NCI-H345 treated with DMSO at 0.1 percent for 48 hours (cell line): ENCODE measurements at regions not wholly inside any gene's neighbourhood (a gene's known extent, or its start where the extent isn't known, plus 50 kb on each side); places are given as distances from the start of the nearest gene placed in this dataset.

Experiments used
- DNase-seq: peaks from one replicate; lab custom pipeline; 2025; ENCODE audit not compliant: unreplicated experiment; lab: John Stamatoyannopoulos, UW

DNA sequence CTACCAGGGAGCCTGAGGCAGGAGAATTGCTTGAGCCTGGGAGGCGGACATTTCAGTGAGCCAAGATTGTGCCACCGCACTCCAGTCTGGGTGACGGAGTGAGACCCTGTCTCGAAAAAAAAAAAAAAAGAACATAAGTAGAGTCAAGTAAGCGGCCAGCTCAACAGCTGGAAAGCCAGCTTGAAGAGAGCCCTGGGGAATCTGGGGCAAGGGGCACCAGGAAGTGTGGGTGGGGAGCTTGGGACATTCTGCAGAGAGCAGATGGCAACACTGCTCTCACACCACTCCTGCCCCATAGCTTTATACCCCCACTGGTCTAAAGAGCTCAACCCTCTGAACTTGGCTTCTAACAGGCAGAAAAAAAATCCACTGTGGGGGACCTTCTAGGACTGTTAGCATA lies 505.6 kb downstream of the BUD13 start:
- no peak for DNase-seq

DNA sequence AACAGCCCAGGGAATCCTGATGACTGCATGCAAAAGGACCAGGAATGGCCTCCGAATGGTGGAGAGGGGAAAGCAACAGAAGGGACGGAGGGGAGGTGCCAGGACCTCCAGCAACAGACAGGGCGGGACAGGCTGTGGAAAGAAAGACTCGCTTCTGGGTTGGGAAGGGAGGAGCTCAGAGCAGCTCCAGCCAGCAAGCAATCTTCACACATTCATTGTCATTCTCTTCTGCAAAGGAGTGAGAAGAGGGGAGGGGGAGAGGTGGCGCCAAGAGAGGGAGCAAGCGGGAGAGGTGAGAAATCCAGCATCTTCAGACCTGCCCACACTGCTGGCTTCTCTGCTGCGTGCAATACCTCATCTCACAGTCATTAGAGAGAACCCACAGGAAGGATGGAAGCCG lies 509.0 kb downstream of the BUD13 start:
- DNase-seq: no peak

DNA sequence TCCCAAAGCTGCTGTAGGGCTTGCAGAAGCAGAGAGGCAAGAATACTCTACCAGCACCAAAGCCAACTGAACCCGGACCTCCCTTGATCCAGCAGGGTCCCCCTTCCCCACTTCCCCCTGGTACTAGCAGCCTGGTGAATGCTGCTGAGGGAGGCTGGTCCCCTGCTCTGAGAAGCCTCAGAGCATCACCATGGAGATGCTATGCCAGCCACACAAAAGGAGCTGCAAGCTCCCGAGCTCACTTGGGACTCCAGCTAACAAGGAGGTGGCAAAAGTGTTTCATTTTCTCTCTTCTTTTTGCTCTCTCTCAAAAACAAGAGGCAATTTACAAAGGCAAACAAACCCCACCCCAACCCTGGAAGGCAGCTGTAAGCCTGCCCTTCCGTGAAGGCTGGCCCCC lies 509.8 kb downstream of the BUD13 start:
- DNase-seq: no peak

DNA sequence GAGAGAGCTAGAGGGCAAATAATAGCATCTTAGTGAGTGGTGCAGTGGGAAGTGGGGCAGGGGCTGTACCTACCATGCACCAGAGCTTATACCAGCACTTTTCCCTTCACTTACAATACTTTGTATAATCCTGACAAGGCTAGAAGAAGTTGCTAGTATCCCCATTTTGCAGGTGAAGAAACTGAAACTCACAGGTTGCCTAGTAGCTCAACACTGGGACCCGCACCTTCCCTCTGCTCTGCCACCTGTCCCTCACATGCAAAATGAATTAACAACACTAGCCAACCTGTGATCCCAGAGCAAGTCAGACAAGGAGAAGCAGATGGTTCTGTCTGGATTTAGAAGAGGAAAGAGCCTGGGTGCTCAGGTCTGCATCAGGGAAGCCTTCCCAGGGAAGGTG lies 510.4 kb downstream of the BUD13 start:
- no peak for DNase-seq

DNA sequence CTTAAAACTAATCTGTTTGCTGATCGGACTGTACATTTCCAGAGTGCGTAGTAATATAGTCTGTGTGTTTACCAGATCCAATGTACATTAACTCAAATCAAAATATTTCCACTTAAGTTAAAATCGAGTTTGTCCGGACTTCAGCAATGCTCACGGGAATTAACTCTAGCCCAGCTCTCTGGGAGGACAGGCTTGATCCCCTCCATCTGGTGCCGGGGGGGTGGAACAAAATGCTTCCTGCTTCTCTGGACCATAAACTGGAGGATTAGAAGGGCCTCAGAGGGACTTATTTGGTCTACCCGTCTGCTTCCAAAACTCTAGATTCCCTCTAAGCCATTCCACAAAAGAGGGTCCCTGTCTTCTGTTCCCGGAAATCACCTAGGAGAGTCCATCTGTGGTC lies 511.2 kb downstream of the BUD13 start:
- no peak for DNase-seq

DNA sequence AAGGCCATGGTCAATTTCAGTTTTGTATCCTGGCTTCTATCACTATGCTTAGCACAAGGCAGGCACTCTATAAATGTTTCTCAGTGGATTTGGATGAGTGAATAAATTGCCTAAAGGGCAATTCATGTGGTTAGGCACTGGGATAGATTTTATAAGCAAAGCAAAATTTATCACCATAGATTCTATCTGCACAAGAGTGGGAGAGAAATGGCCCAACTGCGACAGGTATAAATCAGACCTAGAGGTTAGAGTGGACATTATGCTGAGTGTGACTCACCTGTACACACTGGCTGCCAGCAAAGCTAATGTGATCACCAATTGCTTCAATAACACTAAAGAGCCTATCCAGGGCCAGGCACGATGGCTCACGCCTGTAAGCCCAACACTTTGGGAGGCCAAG lies 514.0 kb downstream of the BUD13 start:
- no peak for DNase-seq

DNA sequence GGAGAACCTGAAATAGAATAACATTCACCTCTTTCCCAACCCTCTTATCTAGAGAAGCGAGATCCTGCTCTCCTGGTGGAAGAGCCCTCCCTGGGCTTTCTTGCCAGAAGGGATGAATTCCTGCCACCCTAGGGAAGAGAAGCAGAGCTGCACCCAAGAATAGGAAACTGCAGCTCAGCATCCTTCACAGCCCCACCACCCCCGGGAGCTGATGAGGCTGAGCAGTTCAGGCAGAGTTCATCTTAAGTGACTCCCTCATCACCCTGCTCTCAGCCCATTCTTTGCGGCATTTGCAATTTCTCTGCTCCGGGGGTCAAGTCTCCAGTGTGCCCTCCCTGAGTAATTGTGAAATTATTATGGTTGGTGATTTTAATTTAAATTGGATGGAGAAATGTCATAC lies 514.9 kb downstream of the BUD13 start:
- no peak for DNase-seq

DNA sequence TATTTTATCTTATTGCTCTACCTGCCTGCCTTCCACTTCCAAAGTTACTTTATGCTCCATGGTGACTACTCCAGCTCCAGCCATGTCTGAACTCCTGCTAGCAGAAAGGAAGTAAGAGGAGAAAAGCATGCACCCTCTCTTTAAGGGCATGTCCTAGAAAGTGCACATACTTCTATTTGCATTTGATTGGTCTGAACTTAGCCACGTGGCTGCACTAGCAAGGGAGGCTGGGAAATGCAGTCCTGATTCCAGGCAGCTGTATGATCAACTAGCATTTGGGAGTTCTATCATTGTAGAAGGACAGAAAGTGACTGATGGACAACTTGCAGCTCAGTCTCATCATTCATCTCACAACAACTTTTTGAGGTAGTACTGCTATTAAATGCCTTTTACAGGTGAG lies 515.7 kb downstream of the BUD13 start:
- no peak for DNase-seq

DNA sequence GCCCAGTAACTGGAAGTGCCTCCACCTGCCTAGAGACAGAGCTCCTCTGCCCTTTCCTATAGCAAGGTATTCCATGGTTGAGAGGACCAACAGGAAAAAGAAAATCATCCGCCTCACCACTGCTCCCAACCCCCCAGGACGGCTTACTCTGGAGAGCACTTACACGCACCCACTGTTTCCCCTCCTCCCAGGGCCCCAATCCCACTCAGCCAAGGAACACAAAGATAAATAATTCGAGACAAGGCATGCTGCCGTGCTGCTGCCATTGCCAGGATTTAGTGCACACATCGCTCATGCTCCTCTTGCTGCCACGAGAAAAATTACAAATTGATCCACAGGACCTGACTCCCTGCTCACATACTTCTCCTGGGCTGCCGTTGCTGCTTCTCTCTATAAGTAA lies 516.6 kb downstream of the BUD13 start:
- DNase-seq: no peak

DNA sequence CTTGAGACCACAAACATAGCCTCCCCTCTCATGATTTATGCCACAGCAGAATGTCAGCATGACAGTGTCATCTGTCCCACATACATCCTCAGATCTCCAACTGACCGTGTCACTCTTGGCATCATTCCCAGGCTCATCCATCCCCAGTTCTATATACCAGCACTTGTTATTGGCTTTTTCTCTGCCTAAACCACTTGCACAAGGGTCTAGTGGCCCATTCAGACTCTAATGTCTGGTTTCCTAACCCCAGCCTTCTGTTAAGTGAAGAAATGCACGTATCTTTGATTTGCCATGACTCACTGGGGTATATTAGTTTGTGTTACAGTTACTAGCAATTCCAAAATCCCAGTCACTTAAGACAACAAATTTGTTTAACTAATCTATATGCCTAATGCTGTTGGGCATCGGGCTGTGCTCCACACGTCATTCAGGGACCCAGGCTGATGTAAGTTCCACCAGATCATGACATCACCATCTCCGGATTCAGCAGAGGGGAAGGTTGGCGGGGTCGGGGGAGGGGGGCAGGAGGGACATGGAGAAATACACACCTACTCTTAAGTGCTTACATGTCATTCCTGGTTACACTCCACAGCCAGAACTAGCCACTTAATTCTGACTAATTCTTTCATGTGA lies 517.4 kb downstream of the BUD13 start:
- DNase-seq: peak; percentile 89

DNA sequence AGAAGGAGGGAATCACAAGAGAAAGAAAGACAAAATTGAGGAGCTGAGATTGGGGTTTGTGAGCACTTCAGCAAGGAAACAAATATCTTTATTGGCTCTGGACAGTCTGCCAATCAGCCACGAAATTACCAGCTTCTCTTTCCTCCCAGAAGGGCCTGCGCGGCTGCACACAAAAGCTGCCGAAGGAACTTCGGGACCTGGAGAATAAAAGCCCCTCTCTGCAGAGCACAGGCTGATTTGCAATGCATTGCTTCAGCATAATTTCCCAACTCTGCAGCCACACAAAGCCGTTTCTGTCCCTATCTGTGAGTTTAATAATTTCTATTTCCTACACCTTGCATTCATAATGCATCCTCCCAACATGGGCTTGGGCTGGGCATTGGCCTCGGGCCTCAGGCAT lies 522.6 kb downstream of the BUD13 start:
- DNase-seq: no peak

DNA sequence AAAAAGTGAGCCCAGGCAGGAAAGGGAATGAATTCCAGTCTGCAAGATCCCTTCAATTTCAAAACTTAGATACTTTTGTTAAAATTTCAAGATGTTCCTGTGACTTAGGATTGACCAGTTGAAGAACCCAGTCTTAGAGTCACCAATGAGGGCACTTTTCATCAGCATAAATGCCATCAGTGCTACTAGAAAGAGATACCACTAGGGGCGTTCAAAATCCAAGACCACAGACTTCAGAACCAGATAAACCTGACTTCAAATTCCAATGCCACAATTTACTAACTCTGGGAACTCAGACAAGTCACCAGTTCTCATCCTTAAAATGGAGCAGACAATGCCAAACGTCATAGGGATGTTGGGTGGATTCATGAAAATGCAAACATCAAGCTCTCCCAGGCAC lies 523.2 kb downstream of the BUD13 start:
- no peak for DNase-seq

DNA sequence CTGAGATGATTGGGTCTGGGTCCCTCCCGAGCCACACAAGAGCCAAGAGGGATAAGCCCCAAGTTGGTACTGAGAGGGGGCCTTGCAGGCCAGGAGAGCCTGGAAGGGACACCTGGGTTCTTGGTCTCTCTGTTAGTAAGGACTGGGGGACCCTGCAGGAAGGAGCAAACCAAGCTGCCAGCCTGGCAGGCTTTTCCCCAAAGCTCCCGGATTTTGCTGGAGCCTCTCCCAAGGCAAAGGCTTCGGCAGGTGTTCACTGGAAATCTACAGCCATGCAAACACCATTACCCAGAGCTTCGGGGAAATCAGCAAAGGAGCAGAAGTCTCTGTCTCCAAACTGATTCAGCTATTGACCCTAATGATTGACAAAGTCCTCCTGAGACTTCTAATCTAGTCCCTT lies 527.9 kb downstream of the BUD13 start:
- DNase-seq: no peak

DNA sequence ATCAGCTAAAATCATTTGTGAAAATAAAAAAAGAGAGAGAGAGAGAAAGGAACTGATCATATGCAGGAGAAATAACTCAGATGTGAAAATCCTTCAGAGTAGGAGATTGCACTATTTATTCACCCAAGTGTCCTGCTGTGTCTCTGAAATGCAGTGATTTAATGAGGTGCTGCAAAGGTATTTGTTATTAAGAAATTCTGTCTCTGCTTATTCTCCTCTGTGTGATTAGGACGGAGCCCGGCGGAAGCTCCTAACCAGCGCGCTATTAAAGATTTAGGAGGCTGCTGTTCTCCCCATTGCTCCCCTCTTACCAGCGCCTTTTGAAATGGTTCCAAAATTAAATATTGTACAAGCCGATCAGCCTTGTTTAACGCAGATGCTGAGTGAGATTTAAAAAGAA lies 528.3 kb downstream of the BUD13 start:
- no peak for DNase-seq

DNA sequence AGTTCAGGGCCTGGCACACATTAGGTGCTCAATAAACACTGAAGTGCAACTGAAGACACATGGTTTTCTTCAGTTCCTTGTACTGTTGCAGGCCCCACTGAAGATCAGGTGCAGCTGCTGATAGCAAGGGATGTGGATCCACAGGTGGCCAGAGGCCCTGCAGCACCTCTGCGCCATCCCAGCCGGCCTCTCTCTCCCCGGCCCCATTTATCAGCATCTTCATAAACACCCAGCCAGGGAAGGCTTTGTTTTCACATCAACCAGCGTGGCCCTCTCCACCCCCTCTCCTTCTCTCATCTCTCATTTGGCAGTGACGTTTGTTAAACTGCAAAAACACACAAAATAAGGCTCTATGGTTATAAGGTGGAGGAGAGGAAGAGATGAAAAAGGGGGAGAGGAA lies 528.8 kb downstream of the BUD13 start:
- no peak for DNase-seq

DNA sequence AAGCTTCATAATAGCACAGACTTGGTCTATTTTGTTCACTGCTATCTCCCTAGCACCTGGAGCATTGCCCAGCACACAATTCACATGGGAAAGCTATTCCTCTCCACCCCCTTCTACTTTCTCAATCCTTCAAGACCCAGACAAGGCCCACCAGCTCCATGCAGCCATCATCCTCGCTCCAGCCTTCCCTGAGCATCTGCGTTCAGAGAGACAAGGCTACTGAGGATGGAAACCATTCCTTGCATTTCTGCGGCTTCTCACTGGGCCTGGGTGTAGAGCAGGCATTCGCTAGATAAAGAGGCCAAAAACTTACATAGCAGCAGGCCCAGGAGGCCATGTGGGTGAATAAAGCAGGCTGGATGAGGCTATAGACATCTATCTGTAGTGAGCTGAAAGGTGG lies 530.8 kb downstream of the BUD13 start:
- DNase-seq: no peak

DNA sequence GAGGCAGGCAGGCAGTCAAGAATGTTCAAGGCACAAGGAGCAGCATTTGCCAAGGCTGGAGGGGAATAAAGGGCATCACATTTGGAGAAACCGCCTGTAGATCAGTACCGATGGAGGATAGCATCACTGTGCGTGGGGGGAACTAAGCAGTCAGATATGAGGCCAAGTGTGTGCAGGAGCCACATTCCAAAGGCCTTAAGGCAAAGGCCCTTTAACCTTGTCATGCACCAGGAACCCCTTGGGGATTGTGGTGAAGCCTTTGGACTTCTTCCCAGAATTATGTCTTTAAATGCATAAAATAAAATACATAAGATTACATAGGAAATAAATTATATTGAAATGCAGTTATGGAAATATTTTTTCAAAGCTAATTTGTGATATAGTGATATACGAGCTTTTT lies 532.1 kb downstream of the BUD13 start:
- DNase-seq: no peak

DNA sequence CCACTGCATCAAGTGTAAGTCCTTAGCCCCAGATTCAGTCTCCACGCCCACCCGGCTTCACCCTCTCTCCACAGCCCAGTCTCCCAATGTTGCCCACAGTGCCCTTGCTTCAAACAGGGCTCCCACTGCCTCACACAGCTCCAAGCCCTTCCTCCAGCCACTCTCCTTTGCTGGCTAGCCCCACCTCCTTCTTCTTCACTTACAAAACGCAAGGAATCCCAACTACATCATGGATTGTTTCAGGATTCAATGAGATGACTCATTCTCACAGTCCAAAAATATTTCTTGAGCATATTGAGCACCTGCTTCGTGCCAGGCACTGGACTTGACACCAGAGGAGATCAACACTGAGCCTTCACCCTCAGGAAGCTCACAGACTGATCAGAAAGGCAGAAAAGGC lies 533.5 kb downstream of the BUD13 start:
- DNase-seq: no peak

DNA sequence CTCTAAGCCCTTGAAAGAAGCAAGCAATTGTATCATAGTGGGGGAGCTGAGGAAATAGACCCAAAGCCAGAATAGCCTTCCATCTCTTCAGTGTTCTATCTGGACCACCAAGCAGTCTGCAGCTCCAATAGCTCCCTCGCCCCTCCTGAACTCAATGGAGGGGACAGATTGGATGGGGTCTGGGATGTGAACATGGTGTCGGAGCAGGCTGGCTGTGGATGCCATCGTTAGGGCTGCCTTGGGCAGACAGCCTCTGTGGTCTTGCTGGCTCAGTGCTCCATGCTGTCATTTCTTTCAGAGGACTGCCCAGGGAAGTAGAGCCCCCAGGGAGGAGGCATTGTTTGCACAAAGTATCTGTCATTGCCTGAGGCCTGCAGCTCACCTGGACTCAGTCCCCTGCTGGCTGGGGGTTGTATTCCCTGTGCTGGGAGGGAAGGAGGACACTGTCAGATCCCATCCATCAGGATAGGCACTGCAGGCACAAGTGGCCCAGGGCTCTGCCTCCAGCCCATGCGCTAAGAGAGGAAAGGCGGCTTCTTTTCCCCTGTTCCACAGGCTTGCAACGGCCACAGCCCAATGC lies 537.7 kb downstream of the BUD13 start:
- peak; percentile 89 for DNase-seq

DNA sequence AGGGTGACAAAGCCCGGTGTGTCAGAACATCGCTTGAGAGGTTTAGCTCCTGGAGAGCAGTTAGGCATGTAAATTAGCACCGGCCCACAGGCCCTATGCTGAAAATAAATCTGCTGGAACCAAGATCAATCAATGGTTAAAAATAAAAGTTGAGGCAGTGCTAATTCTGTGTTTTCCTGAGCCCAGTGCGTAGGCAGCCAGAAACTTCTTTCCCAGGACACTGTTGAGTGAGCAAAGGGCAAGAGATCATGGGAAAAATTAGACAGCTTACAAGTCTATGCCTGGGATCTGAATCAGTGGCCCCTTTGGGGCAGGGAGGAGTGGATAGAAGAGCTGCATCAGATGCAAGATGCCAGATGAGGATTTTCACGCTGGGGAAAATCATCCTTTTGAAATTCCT lies 539.2 kb downstream of the BUD13 start:
- DNase-seq: no peak

DNA sequence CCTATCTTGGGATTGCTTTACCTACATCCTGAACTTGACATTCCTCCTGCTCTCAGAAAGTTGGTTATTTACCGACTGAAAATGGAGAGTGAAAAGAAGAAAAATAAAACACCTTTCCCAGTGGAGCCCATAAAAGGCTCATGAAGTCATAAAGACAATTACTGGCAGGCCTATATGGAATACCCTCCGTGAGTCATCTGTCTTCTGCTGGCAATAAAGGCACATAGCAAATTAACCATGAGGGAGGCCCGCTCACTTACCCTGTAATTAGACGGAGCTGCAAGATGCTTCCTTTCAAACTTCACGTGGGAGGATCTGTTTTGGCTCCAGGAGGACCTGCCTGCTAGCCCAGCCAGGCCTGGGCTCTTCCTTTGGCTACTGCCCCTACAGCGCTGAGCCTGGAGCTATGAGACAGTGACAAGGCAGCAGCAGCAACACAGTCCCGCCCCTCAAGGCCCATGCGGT lies 540.4 kb downstream of the BUD13 start:
- DNase-seq: peak; percentile 27

DNA sequence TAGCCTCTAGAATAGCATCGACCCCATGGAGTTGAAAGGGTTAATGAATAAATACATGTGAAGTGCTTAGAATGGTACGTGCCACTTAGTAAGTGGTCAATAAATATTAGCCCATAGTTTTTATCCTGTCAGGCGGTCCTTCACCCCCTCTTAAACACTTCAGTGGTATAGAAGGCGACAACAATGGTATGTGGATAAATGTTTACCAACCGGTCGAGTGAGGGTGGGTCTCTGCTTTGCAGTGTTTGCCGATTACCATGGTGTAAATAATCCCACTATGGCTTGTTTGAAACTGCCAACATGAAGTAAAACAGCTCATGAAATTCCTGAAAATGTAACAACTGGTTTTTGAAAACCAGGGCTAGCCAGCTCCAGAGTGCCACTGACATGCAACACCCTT lies 541.2 kb downstream of the BUD13 start:
- peak; percentile 51 for DNase-seq

DNA sequence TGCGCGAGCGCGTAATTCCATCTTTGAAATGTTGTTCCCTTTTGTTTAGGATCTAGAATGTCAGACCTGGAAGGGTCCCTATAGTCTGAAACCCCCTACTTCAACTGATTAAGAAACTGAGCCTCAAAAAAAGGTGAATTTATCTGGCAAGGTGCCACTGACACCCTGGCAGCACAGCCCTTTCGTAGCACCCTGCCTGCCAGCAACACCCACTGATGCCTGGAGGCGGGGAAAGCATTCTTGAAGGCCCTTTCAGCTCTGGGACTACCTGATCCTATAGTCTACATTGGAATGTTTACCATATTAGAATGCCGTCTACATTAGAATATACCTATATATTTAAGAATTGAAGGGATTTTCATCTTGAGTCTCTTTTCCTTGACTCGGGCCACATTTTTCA lies 542.3 kb downstream of the BUD13 start:
- DNase-seq: no peak
